HG02981 (cell line): ENCODE measurements at regions not wholly inside any gene's neighbourhood (a gene's known extent, or its start where the extent isn't known, plus 50 kb on each side); places are given as distances from the start of the nearest gene placed in this dataset.

ENCODE experiments used
- ATAC-seq: cut with Tn5 transposase; IDR thresholded peaks from one replicate; pipeline ENCODE4 v1.9.1; 2021; ENCODE audit warnings: mild to moderate bottlenecking, moderate library complexity; ENCODE audit not compliant: unreplicated experiment

GRCh38 chr1:212189352-212189738, 95.9 kb upstream of the PPP2R5A start:
- no peak for ATAC-seq

DNA sequence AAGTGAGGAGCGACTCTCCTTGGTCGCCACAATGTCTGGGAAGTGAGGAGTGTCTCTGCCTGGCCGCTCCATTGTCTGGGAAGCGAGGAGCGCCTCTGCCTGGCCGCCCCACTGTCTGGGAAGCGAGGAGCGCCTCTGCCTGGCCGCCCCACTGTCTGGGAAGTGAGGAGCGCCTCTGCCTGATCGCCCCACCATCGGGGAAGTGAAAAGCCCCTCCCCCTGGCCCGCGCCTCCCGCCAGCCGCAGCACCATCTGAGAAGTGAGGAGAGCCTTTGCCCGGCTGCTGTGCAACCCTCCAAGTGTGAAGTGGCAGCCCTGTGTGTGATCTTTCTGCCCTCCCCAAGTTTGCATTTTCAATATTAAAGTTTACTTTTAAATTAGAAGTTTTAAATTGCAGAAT, 95.0 kb upstream of the PPP2R5A start:
- no peak for ATAC-seq

DNA sequence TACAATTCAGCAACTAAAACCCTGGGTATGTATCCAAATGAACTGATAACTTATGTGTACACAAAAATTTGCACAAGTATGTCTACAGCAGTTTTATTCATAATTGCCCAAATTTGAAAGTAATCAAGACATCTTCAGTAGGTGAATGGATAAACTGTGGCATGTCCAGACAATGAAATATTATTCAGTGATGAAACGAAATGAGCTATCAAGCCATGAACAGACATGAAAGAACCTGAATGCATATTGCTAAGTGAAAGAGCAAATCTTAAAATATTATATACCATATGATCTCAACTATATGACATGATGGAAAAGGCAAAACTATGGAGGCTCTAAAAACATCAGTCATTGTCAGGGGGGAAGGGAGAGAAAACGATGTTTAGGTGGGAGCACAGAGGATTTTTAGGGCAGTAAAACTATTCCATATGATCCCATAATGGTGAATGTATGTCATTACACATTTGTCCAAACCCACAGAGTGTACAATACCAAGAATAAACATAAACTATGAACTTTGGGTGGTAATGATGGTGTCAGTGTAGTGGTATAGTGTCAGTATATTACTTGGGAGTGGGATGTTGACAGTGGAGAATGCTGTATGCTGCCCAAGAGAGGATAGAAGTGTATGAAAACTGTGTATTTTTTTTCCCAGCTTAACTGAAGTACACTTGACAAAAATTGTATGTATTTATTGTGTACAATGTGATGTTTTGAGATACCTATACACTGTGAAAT, 92.8 kb upstream of the PPP2R5A start:
- ATAC-seq: no peak

DNA sequence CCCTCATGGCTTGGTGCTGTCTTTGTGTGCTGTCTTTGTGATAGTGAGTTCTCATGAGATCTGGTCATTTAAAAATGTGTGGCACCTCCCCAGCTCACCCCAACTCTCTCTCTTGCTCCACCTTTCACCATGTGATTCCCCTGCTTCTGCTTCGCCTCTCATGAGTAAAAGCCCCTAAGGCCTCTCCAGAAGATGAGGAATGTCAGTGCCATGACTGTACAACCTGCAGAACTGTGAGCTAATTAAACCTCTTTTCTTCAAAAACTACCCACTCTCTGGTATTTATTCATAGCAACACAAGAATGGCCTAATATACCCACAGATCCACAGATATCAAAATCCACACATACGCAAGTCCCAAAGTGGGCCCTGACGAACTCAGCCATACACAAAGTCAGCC, 88.9 kb upstream of the PPP2R5A start:
- no peak for ATAC-seq

GRCh38 chr1:212201461-212201860, 83.7 kb upstream of the PPP2R5A start:
- no peak for ATAC-seq

DNA sequence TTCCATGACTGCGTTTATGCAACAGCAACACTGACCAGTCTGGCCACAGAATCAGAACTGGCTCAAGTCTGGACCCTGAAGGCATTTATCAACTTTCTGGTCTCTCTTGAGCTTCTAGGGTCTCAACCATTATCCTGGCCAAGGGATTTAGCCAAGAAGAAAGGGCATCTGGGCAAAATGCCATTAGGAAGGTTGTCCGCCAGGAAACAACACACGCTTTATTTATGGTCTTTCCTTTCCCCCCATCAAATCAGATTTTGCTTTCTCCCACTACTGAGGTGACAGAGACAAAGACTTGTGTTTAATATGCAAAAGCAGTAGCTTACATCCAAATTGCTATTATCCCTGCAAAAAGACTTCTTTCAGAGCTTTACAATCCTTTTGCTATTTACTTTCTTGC, 81.6 kb upstream of the PPP2R5A start:
- no peak for ATAC-seq

DNA sequence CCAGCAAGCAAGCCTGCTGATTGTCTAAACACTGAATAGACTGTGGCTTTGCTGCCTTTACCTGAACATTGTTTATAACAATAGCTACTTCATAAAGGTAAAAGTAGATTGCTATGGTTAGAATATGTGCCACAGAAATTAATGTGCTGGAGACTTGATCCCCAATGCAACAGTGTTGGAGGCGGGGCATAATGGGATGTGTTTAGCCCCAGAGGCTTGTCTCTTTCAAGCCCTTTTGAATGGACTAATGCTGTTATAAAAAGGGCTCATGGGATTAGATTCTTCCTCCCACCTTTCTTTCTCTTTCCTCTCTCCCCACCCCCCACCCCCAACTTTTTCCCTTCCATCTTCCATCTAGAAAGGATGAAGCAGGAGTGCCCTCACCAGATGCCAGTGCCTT, 80.2 kb upstream of the PPP2R5A start:
- ATAC-seq: no peak

GRCh38 chr1:212205843-212206242, 79.4 kb upstream of the PPP2R5A start:
- no peak for ATAC-seq

DNA sequence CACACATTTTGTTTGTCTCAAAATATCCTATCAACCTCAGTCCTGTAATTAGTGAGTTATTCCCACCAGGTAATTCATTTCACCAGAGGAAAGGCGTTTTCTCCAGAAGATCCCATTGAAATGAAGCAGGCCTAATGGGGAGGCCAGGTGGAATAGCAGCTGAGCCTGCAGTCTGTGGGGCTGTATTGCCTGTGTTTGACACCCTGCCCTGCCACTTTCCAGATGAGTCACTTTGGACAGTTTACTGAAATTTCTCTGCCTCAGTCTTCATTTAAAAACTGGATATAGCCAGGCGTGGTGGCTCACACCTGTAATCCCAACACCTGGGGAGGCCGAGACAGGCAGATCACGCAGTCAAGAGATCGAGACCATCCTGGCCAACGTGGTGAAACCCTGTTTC, 78.1 kb upstream of the PPP2R5A start:
- no peak for ATAC-seq

DNA sequence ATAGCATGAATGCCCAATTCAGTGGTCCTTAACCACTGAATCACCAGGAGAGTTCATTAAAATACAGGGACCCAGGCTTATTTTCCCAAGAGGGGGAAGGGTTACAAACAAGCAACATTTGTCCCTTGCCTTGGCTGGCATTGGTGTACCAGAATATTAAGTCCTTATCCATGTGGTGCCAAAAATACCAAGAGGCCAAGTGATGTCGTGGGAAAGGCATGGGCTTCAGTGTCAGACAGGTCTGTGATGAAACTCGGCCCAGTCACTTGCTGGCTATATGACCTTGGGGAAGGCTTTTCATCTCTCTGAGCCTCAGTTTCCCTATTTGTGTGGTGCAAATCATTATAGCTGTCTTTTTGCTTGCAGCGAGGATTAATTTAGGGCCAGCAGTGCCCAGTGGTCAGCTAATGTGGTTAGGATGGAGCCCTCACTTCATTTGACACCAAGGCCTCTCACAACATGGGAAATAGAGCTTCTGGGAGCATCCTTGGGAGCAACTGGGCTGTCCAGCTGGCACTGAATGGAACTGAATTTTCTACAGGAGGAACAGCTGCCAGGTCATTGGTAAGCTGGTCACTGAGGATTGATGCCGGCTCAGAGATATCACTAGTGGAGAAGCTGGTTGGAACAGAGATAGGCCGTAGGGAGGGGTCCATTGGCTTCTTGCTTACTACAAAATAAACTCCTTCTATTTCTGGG, 77.2 kb upstream of the PPP2R5A start:
- ATAC-seq: no peak

DNA sequence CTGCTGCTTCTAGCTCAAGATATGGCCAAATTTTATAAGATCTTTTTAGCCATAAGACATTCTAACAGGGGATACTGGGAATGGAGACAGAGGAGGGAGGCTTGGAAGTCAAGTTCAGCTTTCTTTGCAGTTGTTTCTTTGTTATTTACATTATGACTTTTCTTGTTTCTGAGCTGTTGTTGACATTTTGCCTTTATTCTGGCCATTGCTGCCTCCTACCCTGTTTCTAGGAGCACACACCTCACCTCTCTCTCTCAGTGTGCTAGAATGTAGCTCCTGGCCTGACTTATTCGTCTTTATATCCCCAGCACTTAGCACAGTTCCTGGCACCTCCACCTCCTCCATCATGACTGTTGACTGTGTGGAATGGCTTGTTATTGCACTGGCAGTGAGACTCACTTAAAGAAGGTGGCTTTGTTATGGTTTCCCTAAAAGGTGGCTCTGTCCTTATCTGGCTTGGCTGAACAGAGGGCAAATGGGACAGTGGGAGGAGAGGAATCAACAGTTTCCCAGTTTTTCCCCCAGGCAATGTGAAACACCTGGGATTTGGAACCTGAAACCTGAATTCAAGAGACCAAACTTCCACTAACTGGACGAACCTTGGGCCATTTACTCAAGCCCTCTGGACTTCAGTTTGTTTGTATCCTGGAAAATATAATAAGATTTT, 76.1 kb upstream of the PPP2R5A start:
- ATAC-seq: no peak

DNA sequence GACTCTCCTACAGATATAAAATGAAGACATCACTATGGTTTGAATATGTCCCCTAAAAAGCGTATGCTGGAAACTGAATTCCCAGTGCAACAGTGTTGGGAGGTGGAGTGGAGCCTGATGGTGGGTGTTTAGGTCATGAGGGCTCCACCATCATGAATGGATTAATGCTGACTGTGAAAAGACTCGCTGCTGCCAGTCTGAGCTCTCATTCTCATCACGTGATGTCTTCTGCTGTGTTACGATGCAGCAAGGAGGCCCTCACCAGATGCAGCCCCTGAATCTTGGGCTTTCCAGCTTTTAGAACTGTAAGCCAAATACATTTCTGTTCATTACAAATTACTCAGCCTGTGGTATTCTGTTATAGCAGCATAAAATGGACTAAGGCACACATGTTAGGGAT, 73.8 kb upstream of the PPP2R5A start:
- ATAC-seq: no peak

DNA sequence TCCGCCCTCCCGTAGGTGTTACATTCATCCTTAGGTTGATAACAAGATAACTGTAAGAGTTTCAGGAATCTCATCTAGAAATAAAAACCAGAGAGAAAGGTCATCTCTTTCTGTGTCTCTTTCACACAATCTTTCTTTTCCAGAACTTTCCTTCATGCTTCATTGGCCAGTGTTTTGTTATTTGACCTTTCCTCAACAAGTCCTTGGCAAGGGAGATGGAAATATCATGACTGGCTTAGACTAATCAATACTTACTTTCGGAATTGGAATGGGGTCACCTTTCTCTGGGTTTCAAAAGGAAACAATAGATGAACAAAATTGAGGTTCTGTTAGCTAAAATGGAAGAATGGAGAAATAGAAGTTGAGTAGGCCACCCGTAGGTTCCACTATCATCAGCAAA, 72.9 kb upstream of the PPP2R5A start:
- no peak for ATAC-seq

DNA sequence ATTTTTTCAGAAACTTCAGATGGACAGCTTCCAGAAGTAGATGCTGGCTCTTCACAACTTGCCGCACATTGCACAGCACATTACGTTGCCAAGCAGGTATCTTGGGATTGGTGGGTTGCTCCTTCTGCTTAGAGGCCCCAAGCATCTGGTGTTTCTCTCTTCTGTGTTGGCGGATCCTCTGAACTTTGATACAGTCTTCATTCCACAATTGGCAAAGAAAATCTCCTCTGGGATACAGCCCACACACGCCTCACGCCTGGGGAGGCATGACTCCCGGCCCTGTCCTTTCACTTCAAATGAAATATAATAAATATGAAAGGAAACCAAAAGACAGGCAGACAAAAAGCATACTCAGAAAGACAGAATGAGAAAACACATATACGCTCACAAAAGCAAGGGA, 72.3 kb upstream of the PPP2R5A start:
- no peak for ATAC-seq

DNA sequence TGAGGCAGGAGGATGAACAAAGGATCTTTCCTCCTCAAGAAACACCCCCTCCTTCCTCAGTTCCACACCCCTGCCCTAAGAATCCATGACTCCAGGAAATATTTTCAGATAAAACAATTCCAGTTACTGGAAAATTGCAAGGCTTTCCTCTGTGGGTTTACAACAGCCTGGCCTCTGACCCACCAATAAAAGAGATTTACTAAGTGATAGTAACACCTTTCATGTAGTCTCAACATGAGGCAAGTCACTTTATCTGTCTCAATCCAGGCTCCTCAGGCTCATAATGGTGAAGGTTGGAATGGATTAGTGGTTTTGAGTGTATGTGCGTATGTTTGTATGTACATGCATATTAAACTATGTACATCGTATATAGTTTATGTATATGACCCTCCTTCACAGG, 71.4 kb upstream of the PPP2R5A start:
- ATAC-seq: no peak

- ATAC-seq: no peak
These were observed 70.9 kb upstream of the PPP2R5A start for GRCh38 chr1:212214325-212214724.

DNA sequence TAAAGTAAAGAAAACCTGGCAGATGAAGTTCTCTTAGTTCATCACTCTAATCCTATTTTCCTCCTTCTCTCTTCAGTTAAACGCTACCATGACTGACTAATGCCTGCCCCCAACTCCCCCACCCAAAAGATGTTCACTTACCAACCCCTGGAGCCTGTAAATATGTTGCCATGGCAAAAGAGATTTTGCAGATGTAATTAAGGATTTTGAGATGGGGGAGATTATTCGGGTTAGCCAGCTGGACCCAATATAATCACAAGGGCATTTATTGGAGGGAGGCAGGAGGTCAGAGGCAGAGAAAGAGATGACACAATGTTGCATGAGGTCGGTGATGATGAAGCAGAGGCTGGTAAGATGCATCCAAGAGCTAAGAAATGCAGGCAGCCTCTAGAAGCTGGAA, 69.3 kb upstream of the PPP2R5A start:
- ATAC-seq: no peak

DNA sequence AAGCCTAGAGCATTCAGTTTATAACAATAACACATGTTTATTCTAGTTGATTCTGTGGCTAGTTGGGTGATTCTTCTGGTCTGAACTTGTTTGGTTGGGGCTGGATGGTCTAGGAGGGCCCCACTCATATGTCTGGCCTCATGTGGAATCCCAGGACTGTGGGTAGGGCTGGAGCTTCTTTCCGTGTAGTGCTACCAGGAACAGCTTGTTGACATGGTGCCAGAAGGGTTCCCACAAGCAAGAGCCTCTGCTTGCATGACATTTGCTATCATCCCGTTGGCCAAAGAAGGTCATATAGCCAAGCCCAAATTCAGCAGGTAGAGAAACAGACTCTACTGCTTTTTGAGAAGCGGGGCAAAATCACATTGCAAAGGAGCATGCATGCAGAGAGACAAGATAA, 67.6 kb upstream of the PPP2R5A start:
- ATAC-seq: no peak

DNA sequence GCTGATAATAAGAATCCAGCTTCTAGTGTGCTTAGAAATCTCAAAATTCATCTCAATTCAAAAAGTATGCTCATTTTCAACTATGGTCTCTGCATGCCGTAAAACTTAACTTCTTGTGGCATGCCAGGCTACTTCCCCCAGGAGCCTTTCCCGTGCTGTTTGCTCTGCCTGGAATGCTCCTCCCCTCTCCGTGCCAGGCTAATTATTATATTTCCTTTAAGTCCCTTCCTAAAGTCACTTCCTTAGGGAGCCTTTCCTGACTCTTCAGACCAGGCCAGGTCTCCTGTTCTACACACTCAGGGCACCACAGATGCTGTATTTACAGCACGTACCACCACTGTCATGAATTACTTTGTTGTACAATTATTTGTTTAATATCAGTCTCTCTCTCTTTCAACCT, 67.1 kb upstream of the PPP2R5A start:
- ATAC-seq: no peak

DNA sequence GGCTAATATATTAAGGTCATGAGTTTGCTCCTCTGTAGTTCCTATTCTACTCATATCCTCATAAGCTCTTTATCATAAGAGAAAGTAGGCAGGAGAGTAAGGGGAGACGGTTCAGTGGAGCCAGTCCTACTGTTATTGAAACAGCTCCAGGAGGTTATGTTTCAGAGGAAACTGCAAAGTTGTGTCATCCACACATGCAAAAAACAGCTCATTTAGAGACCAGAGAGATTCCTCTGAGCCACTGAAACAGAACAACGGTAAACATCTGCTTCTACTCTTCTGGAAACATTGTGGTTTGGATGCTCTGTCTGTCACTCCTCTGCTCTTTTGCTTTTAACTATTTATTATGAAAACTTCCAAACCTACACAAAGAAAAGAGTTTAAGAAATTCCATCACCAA, 66.3 kb upstream of the PPP2R5A start:
- peak; percentile 97 for ATAC-seq

- ATAC-seq: no peak
These were observed 65.3 kb upstream of the PPP2R5A start for GRCh38 chr1:212219679-212220463.
